ENCODE measurements at regions not wholly inside any gene's neighbourhood (a gene's known extent, or its start where the extent isn't known, plus 50 kb on each side); places are given as distances from the start of the nearest gene placed in this dataset.

DNA sequence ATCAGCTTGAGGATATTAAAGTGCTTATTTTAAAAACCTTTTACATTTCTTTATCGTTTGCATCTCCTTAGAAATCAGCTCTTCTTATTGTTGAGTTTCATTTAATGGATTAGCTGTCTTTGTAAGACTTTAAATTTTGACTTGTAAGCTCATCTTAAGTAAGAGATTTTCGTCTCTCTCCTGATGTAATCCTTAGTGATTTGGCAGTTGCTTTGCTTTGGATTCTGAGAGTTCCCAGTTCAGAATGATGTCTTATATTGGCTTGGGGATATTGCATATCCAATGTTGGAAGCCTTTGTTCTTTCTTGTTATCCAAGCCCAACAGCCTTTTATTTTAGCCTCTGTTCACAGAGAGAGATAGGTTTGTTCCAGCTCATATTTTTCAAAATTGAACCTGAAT, 212.1 kb downstream of the ARL6IP6 start:
- TF ChIP-seq, protein P1, sequence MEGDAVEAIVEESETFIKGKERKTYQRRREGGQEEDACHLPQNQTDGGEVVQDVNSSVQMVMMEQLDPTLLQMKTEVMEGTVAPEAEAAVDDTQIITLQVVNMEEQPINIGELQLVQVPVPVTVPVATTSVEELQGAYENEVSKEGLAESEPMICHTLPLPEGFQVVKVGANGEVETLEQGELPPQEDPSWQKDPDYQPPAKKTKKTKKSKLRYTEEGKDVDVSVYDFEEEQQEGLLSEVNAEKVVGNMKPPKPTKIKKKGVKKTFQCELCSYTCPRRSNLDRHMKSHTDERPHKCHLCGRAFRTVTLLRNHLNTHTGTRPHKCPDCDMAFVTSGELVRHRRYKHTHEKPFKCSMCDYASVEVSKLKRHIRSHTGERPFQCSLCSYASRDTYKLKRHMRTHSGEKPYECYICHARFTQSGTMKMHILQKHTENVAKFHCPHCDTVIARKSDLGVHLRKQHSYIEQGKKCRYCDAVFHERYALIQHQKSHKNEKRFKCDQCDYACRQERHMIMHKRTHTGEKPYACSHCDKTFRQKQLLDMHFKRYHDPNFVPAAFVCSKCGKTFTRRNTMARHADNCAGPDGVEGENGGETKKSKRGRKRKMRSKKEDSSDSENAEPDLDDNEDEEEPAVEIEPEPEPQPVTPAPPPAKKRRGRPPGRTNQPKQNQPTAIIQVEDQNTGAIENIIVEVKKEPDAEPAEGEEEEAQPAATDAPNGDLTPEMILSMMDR (IDR thresholded peaks at IDR 0.05) = no peak
- TF ChIP-seq EZH2 (IDR thresholded peaks at IDR 0.05) (no peak), EZH2phosphoT487 (IDR thresholded peaks at IDR 0.05) (no peak)
